Testis (tissue), 2 donors: ENCODE measurements at regions not wholly inside any gene's neighbourhood (a gene's known extent, or its start where the extent isn't known, plus 50 kb on each side); places are given as distances from the start of the nearest gene placed in this dataset.

Experiments used
- POLR2A ChIP-seq: fragments of 450-650 bp; IDR thresholded peaks from one replicate; pipeline ENCODE4 v1.6.1; 2017; ENCODE audit warnings: antibody characterized with exemption, mild to moderate bottlenecking, moderate library complexity
- TF ChIP-seq, protein P1 (sequence below), 3 experiments: fragments of 450-650 bp in 2 of 3; fragments of 200-600 bp in 1 of 3; sonication (generic) in 1 of 3; IDR thresholded peaks; one replicate each; pipeline ENCODE4 v1.5.1; 2016 to 2019; ENCODE audit warnings: antibody characterized with exemption in 3 of 3, mild to moderate bottlenecking in 2 of 3, moderate library complexity in 1 of 3

DNA sequence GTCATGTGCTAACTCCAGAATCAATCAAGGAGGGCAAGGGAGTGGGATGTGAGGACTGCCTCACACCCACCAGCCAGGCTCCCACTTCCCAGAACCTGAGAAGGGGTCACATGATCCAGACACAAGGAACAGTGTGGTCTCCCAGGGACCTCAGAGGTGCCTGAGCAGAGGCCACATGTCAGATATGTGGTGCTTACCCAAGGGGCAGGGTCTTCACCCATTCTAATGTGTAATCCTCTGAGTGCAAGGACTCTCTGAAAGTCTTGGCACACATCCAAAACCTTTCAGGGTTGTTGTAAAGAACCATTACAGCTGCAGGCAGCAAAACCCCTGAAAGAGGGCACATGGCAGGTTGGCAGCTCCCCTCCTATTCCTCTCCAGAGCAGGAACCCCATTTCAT lies 656.6 kb downstream of the UQCRFS1 start:
- TF ChIP-seq, protein P1, sequence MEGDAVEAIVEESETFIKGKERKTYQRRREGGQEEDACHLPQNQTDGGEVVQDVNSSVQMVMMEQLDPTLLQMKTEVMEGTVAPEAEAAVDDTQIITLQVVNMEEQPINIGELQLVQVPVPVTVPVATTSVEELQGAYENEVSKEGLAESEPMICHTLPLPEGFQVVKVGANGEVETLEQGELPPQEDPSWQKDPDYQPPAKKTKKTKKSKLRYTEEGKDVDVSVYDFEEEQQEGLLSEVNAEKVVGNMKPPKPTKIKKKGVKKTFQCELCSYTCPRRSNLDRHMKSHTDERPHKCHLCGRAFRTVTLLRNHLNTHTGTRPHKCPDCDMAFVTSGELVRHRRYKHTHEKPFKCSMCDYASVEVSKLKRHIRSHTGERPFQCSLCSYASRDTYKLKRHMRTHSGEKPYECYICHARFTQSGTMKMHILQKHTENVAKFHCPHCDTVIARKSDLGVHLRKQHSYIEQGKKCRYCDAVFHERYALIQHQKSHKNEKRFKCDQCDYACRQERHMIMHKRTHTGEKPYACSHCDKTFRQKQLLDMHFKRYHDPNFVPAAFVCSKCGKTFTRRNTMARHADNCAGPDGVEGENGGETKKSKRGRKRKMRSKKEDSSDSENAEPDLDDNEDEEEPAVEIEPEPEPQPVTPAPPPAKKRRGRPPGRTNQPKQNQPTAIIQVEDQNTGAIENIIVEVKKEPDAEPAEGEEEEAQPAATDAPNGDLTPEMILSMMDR (IDR thresholded peaks at IDR 0.05): no peak
- no peak for TF ChIP-seq POLR2A
